GM12874 (cell line): ENCODE measurements at regions not wholly inside any gene's neighbourhood (a gene's known extent, or its start where the extent isn't known, plus 50 kb on each side); places are given as distances from the start of the nearest gene placed in this dataset.

ENCODE experiments used
- TF ChIP-seq, protein P1 (sequence below): IDR thresholded peaks from 2 replicates; pipeline ENCODE4 v1.5.1; 2011; ENCODE audit warnings: low read depth, mild to moderate bottlenecking, control low read depth, low read length, moderate library complexity; ENCODE audit not compliant: insufficient read depth

DNA sequence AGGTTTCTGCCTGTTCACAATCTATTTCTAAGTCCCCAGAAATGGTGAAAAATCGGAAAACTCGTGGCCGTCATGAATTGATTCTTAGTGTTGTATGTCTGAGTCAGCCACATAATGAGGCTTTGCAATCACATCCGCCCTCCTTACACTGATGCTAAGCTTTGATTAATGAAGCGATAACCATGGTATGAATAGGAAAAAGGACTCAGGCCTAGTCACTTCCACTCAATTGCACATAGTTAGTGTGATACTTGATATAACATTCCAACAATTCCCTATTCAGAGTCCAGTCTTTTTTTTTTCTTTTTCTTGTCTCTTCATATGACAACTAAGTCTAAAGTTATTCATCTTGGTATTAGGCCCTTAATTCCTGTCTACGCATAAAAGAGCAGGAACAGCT is 1231.0 kb downstream of the VRK1 start:
- TF ChIP-seq, protein P1, sequence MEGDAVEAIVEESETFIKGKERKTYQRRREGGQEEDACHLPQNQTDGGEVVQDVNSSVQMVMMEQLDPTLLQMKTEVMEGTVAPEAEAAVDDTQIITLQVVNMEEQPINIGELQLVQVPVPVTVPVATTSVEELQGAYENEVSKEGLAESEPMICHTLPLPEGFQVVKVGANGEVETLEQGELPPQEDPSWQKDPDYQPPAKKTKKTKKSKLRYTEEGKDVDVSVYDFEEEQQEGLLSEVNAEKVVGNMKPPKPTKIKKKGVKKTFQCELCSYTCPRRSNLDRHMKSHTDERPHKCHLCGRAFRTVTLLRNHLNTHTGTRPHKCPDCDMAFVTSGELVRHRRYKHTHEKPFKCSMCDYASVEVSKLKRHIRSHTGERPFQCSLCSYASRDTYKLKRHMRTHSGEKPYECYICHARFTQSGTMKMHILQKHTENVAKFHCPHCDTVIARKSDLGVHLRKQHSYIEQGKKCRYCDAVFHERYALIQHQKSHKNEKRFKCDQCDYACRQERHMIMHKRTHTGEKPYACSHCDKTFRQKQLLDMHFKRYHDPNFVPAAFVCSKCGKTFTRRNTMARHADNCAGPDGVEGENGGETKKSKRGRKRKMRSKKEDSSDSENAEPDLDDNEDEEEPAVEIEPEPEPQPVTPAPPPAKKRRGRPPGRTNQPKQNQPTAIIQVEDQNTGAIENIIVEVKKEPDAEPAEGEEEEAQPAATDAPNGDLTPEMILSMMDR: no peak

DNA sequence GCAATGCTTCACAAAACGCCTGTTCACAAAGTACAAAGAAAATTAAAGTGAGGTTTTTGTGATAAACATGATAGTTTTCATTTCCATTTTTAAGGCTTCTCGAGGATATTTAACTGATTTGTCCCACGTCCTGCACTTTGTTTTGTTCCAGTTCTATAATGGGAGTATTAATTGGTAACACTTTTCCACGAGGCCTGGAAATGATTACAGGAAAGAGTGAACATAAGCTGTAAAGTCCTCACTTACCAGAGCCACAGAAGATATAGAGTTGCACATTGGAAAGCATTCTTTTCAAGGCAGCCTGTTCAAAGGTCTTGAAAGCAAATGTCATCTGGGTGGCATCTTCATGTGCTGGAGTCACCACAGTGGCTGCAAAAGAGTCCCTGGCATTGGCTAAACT is 1236.6 kb downstream of the BCL11B start:
- TF ChIP-seq, protein P1: no peak

DNA sequence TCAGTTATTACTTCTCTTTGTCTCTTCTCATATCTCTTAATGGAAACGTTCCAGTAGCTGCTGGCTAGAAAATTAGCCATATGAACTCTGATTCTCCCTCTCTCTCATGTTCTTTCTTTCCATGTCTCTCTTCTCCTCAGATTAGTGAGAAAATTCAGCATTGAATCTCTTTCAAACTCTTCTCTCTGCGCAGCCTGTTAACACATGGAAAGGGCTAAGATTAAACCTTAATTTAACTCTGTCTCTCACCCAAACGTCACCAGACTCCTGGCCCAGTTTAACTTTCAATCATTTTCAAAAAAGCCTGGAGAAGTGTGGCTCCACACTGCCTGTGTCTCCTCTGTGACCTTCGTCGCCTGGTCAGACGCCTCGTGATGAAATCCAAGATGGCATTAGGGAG is 1234.2 kb downstream of the BCL11B start:
- TF ChIP-seq, protein P1: no peak

DNA sequence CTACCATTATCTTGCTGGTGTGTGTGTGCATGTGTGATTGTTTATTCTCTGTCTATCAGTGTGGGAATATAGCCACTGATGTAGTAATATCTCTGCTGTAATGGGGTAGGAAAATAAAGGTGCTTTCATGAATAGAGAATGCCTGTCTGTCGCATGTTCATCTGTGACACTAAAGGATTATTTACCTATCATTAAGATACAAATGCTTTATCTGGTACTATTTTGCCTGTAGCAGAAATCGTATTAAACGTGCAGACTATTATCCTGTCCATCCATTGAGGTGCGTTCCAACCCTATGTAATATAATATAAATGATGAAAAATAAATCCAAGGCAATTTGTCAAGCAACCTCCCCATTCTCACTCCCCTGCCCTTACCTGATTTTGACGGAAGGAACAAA is 1215.1 kb downstream of the BCL11B start:
- TF ChIP-seq, protein P1: no peak

DNA sequence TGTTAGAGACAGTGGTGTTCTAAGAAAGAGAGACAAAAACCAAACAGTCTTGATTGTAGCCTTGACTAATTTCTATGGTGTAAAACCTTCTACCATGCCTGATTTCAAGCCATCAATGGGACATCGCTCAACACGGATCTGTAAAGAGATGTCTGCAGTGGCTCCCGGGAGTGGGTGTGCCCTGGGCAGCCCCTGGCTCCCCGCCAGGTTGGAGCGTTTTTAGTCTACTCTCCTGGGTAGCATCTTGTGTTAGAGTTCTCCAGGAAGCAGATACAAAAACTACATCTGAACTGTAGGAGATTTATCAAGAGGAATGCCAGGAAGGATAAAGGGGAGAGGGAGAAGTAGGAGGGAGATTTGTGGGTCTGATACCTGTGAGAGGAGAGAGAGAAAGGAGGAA is 1212.9 kb downstream of the BCL11B start:
- TF ChIP-seq, protein P1: no peak

DNA sequence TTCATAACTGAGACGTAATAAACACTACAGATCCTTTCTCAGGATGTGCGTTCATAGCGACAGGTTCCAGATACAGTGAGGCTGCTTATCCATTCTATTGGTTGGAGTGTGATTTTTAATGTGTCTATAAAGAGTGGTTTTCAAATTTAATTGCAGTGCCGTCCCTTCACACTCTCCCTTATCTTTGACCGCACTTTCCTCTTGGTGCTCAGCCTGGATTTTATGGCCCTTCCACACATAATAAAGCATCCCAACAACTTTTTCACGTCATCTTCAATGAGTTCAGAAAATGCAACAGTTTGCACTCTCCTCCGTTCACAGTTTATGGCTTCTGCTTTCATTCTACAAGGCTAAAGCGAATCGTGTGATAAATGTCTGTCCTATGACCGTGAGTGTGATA is 1209.9 kb downstream of the BCL11B start:
- TF ChIP-seq, protein P1: no peak

DNA sequence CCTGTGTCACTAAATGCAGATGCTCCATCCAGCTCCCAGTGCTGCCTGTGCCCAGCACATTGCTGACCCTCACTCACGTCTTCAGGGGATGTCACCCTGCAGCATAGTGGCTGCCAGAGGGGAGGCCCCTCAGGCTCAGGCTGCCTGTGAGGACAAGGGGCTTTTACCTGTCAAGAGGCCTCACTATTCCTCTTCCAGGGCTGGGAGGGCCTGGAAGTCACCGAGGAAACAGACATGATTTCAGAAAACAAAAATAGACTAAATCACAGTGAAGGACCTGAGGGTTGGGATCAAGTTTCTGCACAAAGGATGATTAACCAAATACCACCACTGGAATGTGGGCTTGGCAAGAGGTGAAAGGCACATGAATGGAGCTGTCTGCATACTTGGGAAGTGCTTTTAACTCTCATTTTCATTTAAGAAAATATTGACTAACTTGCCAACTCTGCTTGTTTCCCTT is 1202.3 kb downstream of the BCL11B start:
- TF ChIP-seq, protein P1: no peak

DNA sequence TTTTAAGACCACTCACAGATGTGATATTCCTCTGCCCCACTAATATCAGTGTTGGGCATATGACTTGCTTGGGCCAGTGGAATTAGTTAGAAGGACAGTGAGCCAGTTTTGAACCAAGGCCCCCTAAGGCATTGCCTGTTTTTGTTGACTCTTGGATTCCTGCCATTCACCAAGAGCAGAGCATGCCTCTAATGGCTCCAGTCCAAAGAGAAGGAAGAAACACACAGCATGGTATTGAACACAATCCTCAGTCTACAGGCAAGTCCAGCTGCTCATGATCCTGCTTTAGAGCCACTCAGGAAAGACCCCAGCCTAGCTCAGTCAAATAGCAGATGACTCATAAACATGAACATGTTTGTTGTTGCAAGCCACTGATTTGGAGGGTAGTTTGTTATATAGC is 1201.5 kb downstream of the BCL11B start:
- TF ChIP-seq, protein P1: no peak
